PC-9 (cell line): ENCODE measurements at regions not wholly inside any gene's neighbourhood (a gene's known extent, or its start where the extent isn't known, plus 50 kb on each side); places are given as distances from the start of the nearest gene placed in this dataset.

Source experiments
- BruUV-seq: library from RNA; stranded (reverse); fragments of 400-500 nt; replicated peaks from 2 replicates; lab custom pipeline; 2021; lab: Mats Ljungman, UMichigan
- CTCF ChIA-PET: fragments of 300-600 bp; sonication (Branson Sonifier 250); formaldehyde crosslinking; loops from one replicate; lab custom pipeline; 2022; ENCODE audit warnings: antibody characterized with exemption; lab: Charles Lee
- POLR2A ChIA-PET: fragments of 300-600 bp; sonication (Branson Sonifier 250); formaldehyde crosslinking; loops from one replicate; lab custom pipeline; 2022; ENCODE audit warnings: antibody characterized with exemption; ENCODE audit not compliant: unreplicated experiment; lab: Charles Lee
- DNase-seq, 2 experiments: peaks; one replicate each; pipeline versions ENCODE4 v3.0.0 to v3.0.0-alpha.2; 2015 to 2022; ENCODE audit warnings: mixed read lengths in 1 of 2
- H2AFZ ChIP-seq: fragments of 200-600 bp; sonication (generic); 2 replicates; pipeline ENCODE4 v1.8.1; 2017; ENCODE audit warnings: antibody characterized with exemption
- H3F3A ChIP-seq: fragments of 200-600 bp; sonication (generic); 2 replicates; pipeline ENCODE4 v1.8.1; 2017; ENCODE audit warnings: antibody characterized with exemption, mild to moderate bottlenecking, low read depth; ENCODE audit not compliant: insufficient read depth
- H3K27ac ChIP-seq: fragments of 200-600 bp; sonication (generic); 2 replicates; pipeline ENCODE4 v1.6.1; 2016; ENCODE audit warnings: mixed run types
- H3K27me3 ChIP-seq: fragments of 200-600 bp; sonication (generic); 2 replicates; pipeline ENCODE4 v1.6.1; 2016; ENCODE audit warnings: low read depth, mixed run types; ENCODE audit not compliant: insufficient read depth
- H3K36me3 ChIP-seq: fragments of 200-600 bp; sonication (generic); 2 replicates; pipeline ENCODE4 v1.6.1; 2016; ENCODE audit warnings: low read depth, mixed run types
- H3K4me1 ChIP-seq: fragments of 200-600 bp; sonication (generic); replicated peaks from 2 replicates; pipeline ENCODE4 v1.6.1; 2016; ENCODE audit warnings: mixed run types; ENCODE audit not compliant: insufficient read depth
- H3K4me2 ChIP-seq: fragments of 200-600 bp; sonication (generic); 2 replicates; pipeline ENCODE4 v1.6.1; 2017; ENCODE audit warnings: mixed run types
- H3K4me3 ChIP-seq: fragments of 200-600 bp; sonication (generic); 2 replicates; pipeline ENCODE4 v1.6.1; 2016; ENCODE audit warnings: mixed run types
- H3K79me2 ChIP-seq: fragments of 200-600 bp; sonication (generic); 2 replicates; pipeline ENCODE4 v1.6.1; 2017; ENCODE audit warnings: low read depth, mixed run types
- H3K9me2 ChIP-seq: fragments of 200-600 bp; sonication (generic); 2 replicates; pipeline ENCODE4 v1.8.1; 2017; ENCODE audit warnings: mild to moderate bottlenecking; ENCODE audit not compliant: insufficient read depth
- H3K9me3 ChIP-seq: fragments of 200-600 bp; sonication (generic); 2 replicates; pipeline ENCODE4 v1.8.1; 2016; ENCODE audit warnings: low read depth; ENCODE audit not compliant: insufficient read depth
- H4K20me1 ChIP-seq: fragments of 200-600 bp; sonication (generic); 2 replicates; pipeline ENCODE4 v1.8.1; 2017; ENCODE audit not compliant: insufficient read depth
- EZH2 ChIP-seq: fragments of 200-600 bp; sonication (generic); IDR thresholded peaks from 2 replicates; pipeline ENCODE4 v1.8.0; 2017; ENCODE audit warnings: antibody characterized with exemption, low read depth
- intact Hi-C: fragments of 100-400 bp; cut with micrococcal nuclease; formaldehyde crosslinking; loops from one replicate; pipeline ENCODE4 v1.10.0; 2022; ENCODE audit not compliant: unreplicated experiment
- TF ChIP-seq, protein P1 (sequence below): fragments of 200-600 bp; sonication (generic); conservative IDR thresholded peaks from 2 replicates; pipeline ENCODE4 v1.6.1; 2017; ENCODE audit warnings: mixed run types, antibody characterized with exemption, mild to moderate bottlenecking, moderate library complexity

DNA sequence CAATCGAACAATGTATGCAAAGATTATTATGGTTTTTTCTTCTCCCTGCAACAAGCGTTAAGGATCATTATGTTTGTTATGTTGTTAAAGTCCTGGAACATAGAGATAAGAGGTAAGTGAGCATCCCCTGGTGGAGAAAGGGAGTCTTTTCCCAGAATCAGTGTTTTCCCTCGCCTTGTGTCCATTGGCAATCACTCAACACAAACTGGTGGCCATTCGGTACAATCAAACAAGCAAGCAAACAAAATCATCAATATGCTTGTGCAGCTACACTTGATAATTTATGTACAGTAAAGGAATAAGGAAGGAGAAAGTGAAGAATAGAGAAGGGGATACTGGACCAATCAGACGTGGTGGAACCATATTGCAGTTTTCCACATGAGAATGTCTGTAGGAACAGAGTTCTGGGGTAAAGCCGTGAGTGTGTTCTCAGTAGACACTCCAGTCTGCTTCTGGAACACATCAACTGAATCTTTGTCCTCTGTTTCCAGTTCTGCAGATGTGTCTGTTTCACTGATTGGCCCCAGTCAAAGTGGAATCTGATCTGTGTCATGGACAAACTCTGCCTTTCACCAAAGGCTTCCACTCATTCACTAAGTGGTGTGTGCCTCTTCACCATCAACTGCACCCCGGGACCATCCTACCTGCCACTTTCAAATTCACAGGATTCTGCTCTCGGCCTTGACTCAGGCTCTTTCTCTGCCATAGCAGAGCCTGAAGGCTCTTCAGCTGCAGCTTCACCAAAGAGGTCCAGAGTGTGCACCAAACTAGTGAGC, 169.5 kb downstream of the AHSP start:
- Histone ChIP-seq H3K27me3 (no peaks in the 10 kb centered on the region), H3K4me1 (peaks cover 10% of the 10 kb centered on the region), H3K4me3 (no peak overlapping the region), H3F3A (no peaks in the 10 kb centered on the region), H3K9me3 (no peaks in the 10 kb centered on the region), H4K20me1 (0 out of 2 replicates have a peak, but pooled peaks cover 9% of the 10 kb centered on the region), H3K27ac (no peak overlapping the region), H3K79me2 (peaks cover 17% of the 10 kb centered on the region), H3K4me2 (no peak overlapping the region), H2AFZ (no peak overlapping the region), H3K9me2 (no peaks in the 10 kb centered on the region), H3K36me3 (no peaks in the 10 kb centered on the region)
- POLR2A ChIA-PET, result interaction anchor here (0.7 kb wide), 1 partner anchor 159 kb away, joined by 3 read pairs; no protein-coding TSS in a partner anchor
- no TSS peak for BruUV-seq
- TF ChIP-seq EZH2, result no peak
- TF ChIP-seq, protein P1, sequence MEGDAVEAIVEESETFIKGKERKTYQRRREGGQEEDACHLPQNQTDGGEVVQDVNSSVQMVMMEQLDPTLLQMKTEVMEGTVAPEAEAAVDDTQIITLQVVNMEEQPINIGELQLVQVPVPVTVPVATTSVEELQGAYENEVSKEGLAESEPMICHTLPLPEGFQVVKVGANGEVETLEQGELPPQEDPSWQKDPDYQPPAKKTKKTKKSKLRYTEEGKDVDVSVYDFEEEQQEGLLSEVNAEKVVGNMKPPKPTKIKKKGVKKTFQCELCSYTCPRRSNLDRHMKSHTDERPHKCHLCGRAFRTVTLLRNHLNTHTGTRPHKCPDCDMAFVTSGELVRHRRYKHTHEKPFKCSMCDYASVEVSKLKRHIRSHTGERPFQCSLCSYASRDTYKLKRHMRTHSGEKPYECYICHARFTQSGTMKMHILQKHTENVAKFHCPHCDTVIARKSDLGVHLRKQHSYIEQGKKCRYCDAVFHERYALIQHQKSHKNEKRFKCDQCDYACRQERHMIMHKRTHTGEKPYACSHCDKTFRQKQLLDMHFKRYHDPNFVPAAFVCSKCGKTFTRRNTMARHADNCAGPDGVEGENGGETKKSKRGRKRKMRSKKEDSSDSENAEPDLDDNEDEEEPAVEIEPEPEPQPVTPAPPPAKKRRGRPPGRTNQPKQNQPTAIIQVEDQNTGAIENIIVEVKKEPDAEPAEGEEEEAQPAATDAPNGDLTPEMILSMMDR, result peak; percentile 78
- DNase-seq, result no peak
- intact Hi-C loops, result loop anchor here (1.0 to 10.0 kb wide), 4 partner anchors 225 to 712 kb away; partner anchors contain the start of genes ARMC5, HSD3B7 and TGFB1I1
- CTCF ChIA-PET, result interaction anchor here (1.1 kb wide), 1 partner anchor 189 kb away, joined by 7 read pairs; the partner anchor contains the start of gene RUSF1

DNA sequence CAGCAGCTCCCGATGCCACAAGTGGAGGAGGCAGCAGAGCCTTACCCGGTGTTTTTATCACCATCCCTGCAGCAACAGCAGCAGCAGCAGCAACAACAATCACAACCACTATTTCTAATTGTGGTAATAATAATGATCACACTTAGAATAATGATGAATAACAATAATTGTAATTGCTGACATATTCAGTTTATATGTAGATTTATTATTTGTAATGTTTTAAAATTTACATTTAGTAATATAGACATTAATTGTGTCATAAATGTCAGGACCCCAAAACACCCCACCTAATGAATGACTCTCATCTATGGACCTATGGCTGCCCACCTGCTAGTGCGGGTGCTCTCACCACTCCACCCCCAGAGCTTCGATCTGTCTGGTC, 170.0 kb downstream of the AHSP start:
- no peaks in the 10 kb centered on the region for H3K9me2 ChIP-seq
- peaks cover 10% of the 10 kb centered on the region for H3K4me1 ChIP-seq
- peaks cover 23% of the 10 kb centered on the region for H3K79me2 ChIP-seq
- no peak overlapping the region for H3K4me2 ChIP-seq
- no peak for TF ChIP-seq EZH2
- TF ChIP-seq, protein P1, result no peak
- CTCF ChIA-PET, result interaction anchor here (1.1 kb wide), 1 partner anchor 189 kb away, joined by 7 read pairs; the partner anchor contains the start of gene RUSF1
- no peak for DNase-seq
- BruUV-seq, result no TSS peak
- H3K27me3 ChIP-seq, result no peaks in the 10 kb centered on the region
- H3F3A ChIP-seq, result no peaks in the 10 kb centered on the region
- no peaks in the 10 kb centered on the region for H3K9me3 ChIP-seq
- no peak overlapping the region for H3K4me3 ChIP-seq
- H3K27ac ChIP-seq, result no peak overlapping the region
- H4K20me1 ChIP-seq, result 0 out of 2 replicates have a peak, but pooled peaks cover 9% of the 10 kb centered on the region
- H2AFZ ChIP-seq, result no peak overlapping the region
- intact Hi-C loops, result loop anchor here (1.0 to 10.0 kb wide), 4 partner anchors 225 to 712 kb away; partner anchors contain the start of genes ARMC5, HSD3B7 and TGFB1I1
- no peaks in the 10 kb centered on the region for H3K36me3 ChIP-seq
- POLR2A ChIA-PET, result no interaction called here

DNA sequence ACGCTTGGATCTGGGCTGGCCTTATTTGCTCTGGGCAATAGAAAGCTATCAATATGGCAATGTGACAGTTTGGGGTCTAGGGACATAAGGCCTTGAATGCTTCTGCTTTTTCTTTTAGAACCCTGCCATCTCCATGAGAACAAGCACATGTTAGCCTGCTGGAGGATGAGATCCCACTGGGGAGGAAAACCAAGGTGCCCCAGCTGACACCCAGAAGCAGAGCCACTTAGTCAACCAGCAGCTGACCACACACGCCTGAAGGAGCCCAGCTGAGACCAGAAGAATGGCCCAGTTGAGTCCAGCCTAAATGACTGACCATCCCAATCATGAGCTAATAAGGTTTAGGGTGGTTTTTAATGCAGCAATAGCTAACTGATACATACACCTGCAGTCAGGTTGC, 171.2 kb downstream of the AHSP start:
- H3K79me2 ChIP-seq, result peaks cover 25% of the 10 kb centered on the region
- POLR2A ChIA-PET, result interaction anchor here (0.6 kb wide), 1 partner anchor 174 kb away, joined by 4 read pairs; no protein-coding TSS in a partner anchor
- H3K4me2 ChIP-seq, result no peak overlapping the region
- no peak overlapping the region for H3K4me3 ChIP-seq
- no peaks in the 10 kb centered on the region for H3F3A ChIP-seq
- H2AFZ ChIP-seq, result no peak overlapping the region
- no peaks in the 10 kb centered on the region for H3K27me3 ChIP-seq
- intact Hi-C loops, result loop anchor here (5.0 to 10.0 kb wide), 3 partner anchors 227 to 414 kb away; partner anchors contain the start of genes ARMC5 and TGFB1I1
- H4K20me1 ChIP-seq, result 0 out of 2 replicates have a peak, but pooled peaks cover 10% of the 10 kb centered on the region
- no peak overlapping the region for H3K27ac ChIP-seq
- CTCF ChIA-PET, result interaction anchor here (0.6 to 1.1 kb wide), 2 partner anchors 14 to 543 kb away, joined by 3 read pairs; a partner anchor contains a TSS
- H3K9me2 ChIP-seq, result no peaks in the 10 kb centered on the region
- BruUV-seq, result no TSS peak
- no peaks in the 10 kb centered on the region for H3K9me3 ChIP-seq
- TF ChIP-seq EZH2, result no peak
- TF ChIP-seq, protein P1, result no peak
- no peak for DNase-seq
- peaks cover 4% of the 10 kb centered on the region; the same call in 1 of the 2 replicates for H3K36me3 ChIP-seq
- peaks cover 10% of the 10 kb centered on the region for H3K4me1 ChIP-seq
